ENCODE measurements at regions not wholly inside any gene's neighbourhood (a gene's known extent, or its start where the extent isn't known, plus 50 kb on each side); places are given as distances from the start of the nearest gene placed in this dataset.
A peak's percentile ranks its signal among the peaks of the same experiment; 100 is the strongest.
"Not testable (repeated sequence)": the region's sequence is repeated elsewhere in the genome, so short reads cannot be mapped to it uniquely, and the experiment has no call there.

DNA sequence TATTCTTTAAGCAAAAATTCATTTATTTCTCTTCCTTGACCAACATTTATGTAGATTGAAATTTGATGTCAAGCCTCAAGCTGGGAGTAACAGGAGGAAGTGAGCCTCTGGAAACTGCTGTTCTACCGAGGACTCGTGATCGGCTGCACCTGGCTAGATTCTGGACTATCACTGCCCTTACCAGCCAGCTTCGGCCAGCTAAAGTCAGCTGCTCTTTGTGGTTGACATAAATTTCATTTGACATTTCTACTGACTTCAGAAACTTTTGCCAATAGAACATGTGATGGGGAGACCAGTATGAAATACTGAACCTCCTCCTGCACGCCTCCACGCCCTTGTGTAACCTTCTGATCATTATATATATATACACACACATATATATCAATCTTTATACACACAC lies 74.2 kb upstream of the RGPD5 start:
- no peak for DNase-seq (ENCODE audit: low spot score)

DNA sequence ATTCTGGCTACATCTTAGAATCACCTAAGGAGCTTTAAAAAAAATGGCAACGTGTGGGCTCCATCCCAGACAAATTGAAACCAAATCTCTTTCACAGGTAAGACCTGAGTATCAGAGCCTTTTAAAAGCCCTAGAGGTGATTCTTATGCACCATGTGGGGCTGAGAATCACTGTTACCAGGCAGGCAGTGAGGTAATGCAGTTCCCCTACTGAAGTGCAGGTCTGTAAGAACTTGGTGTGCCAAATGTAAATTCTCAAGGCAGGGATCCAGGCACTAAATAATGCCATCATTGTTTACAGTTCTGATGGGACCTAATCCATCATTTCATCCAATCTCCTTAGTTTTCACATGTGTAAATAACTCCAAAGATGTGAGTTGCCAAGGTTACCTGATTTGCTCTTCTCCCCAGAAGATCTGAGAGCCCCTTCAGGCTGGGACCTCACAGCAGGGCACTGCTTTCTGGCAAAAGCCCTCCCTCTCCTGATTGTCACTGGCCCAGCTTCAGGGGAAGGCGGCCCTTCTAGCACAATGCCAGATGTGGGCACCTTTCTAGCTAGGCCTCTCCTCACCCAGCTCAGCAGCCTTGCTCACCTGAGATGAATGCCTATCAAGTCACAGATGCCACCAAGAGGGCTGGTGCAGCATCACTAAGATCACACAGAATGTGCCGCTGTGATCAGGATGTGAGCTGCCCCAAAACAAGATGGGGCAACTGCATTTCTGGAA lies 73.6 kb upstream of the RGPD5 start:
- no peak for DNase-seq (ENCODE audit: low spot score)

DNA sequence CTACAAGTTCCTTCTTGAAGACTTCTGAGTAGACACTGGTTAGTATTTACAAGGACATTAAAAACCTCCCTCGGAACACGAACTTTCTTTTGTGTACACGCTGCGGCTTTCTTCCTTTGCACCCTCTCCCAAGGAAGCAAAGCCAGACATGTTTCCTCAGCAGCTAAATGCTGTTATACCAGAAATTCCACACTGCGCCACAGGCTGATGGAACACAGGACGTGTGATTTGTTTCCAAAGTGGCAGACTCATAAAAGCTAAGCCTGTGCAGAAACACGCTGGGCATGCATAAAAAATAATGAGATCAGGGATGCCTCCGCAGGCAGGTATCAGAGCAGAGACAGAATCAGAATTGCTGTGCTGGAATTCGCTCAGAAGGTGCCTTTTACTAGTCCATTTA lies 73.0 kb upstream of the RGPD5 start:
- DNase-seq (ENCODE audit: low spot score), result no peak

DNA sequence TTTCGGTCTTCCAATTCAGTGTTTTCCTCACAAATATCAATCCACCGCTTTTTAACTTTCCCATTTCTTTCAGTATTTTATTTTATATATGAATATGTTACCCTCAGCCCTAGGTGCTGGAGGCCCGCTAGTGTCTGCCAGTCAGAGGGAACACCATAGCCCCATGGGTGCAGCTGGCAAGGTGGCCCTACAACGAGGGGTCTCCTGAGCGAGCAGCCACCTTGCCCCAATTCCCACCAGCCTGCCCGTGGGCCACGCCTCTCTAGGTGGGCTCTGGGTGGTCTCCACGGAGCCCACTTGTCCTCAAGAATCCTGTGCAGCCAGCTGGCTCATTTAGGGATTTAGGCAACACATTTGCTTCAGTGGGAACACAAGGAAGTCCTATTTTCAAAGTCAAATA lies 72.5 kb upstream of the RGPD5 start:
- DNase-seq (ENCODE audit: low spot score), result no peak

DNA sequence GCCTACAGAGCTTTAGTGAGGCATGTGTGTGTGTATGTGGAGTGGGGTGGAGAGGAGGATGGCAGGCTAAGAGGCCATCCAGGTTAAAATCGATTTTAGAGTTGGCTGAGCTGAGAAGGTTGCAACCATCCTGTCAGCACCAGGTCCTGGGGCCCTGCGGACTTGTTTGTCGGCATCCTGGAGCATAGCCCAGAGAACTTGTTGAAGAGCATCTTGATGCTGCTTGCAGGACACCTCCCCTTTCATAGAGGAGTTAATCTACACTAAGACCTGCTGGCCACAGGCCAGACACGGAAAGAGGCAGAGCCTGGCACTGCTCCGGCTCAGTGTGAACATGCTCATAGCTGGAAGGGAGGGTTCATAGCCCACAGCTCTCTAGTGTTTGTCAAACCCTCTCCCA lies 72.1 kb upstream of the RGPD5 start:
- DNase-seq (ENCODE audit: low spot score), result peak; percentile 86

DNA sequence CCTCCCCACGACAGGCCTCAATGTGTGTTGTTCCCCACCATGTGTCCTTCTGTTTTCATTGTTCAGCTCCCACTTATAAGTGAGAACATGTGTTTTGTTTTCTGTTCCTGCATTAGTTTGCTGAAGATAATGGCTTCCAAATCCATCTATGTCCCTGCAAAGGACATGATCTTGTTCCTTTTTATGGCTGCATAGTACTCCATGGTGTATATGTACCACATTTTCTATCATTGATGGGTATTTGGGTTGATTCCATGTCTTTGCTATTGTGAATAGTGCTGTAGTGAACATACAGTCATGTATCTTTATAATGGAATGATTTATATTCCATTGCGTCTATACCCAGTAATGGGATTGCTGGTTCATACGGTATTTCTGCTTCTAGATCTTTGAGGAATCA lies 71.5 kb upstream of the RGPD5 start:
- DNase-seq (ENCODE audit: low spot score), result not testable (repeated sequence)

DNA sequence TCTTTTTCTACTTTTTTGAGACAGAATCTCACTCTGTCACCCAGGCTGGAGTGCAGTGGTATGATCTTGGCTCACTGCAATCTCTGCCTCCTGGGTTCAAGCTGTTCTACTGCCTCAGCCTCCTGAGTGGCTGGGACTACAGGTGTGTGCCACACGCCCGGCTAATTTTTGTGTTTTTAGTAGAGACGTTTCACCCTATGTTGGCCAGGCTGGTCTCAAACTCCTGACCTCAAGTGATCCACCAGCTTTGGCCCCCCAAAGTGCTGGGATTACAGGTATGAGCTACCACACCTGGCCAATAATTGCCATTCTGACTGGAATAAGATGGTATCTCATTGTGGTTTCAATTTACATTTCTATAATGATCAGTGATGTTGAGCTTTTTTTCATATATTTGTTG lies 71.0 kb upstream of the RGPD5 start:
- not testable (repeated sequence) for DNase-seq (ENCODE audit: low spot score)

DNA sequence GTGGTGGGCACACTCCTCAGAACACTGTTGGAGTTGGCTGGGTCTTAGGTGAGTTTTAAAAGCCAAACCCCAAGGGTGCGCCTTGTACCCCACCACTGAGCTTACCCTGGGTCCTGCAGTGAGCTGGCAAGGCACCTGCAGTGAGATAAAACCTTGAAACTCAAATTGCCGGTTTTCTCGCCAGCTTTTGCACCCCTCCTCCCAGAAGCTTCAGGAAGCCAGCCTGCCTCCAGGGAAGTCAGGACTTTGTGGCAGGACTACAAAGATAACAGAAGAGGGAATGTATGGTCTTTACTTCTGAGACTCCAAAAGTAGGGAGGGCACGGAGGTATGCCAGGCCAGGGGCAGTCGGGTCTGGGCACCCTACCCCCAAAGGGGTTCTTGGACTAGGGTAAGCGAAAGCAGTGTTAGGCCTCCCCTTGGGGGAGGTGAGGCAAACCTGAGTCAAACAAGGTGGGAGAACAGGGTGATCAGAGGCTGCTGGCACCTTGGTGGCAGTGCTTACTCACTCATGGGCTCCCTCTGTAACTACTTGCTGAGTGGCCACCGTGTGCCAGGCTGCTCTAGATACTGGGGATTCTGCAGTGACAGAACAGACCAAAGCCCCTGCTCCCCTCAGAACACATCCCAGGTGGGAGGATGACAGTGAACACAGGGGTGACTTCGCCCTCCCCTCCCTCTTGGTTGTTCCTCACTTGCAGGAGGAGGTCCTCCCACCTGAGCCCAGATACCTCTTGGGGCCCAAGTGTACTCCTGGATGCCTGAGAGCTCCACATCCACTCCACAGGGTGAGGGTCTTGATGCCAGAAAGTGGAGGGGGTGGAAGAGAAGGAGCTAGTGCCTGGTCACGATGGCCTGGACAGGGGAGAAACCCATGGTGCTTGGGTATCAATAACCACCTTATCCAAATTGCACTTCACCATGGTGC lies 69.3 kb upstream of the RGPD5 start:
- DNase-seq (ENCODE audit: low spot score), result no peak

DNA sequence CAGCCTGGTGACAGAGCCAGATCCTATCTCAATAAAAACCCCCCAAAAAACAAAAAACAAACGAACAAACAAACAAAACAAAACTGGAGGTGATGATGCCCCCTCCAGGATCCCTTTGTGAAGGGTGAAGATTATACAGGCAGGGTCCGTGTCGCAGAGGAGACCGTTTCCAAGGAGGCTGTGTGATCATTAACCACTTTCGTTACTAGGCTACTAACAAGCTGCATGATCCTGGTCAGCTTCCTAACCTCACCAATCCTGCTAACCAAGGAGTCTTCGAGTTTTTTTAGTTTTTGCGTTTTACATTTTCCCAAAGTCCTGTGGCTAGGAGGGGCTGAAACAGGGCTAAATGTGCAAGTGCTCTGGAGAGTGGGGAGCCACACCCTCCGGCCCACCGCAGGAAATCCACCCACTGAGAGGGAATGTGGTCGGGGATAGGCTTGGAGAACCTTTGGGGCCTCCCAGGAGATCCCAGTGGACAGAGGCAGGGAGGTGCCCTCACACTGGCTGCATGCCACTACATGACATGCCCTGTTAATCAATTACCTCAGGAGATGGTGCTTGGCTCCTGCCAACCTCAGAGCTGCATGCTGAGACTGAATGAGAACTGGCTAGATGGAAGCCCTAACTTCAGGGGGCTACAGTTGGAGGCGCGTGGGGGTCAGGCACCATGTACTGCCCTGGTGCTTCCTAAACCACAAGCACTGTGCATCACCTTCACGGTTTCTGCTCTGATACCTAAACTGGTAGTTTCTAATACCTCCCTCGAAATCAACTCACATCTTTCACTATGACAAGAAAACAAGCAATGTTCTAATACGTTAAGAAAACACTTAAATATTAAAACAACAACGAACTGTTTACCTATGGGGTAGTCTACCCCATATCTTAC lies 67.5 kb upstream of the RGPD5 start:
- DNase-seq (ENCODE audit: low spot score), result peak; percentile 78

DNA sequence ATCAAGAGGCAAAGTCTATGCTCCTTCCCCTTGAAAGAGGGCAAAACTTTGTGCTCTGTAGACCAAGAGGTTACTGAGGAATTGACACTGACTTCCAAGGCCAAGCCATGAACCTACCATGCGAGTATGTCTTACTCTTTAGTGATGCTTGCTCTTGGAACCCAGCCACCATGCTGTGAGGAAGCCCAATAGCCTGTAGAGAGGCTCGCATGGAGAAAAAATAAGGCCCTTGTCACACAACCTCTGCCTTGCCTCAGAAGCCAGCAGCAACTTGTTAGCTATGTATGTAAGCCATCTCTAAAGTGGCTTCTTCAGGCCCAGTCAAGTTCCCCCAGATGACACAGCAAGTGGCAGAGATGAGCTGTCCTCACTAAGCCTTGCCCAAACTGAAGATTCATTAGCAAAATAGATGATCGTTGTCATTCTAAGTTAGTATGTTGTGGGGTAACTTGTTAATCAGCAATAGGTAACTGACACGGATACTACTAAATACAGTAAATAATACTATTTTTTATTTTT lies 66.1 kb upstream of the RGPD5 start:
- no peak for DNase-seq (ENCODE audit: low spot score)

DNA sequence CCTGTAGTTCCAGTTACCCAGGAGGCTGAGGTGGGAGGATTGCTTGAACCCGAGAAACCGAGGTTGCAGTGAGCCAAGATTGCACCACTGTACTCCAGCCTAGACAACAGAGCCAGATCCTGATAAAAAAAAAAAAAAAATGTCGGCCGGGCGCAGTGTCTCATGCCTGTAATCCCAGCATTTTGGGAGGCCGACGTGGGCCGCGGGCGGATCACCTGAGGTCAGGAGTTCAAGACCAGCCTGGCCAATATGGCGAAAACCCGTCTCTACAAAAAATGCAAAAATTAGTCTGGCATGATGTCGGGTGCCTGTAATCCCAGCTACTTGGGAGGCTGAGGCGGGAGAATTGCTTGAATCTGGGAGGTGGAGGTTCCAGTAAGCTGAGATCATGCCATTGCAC lies 60.4 kb upstream of the RGPD5 start:
- not testable (repeated sequence) for DNase-seq (ENCODE audit: low spot score)

DNA sequence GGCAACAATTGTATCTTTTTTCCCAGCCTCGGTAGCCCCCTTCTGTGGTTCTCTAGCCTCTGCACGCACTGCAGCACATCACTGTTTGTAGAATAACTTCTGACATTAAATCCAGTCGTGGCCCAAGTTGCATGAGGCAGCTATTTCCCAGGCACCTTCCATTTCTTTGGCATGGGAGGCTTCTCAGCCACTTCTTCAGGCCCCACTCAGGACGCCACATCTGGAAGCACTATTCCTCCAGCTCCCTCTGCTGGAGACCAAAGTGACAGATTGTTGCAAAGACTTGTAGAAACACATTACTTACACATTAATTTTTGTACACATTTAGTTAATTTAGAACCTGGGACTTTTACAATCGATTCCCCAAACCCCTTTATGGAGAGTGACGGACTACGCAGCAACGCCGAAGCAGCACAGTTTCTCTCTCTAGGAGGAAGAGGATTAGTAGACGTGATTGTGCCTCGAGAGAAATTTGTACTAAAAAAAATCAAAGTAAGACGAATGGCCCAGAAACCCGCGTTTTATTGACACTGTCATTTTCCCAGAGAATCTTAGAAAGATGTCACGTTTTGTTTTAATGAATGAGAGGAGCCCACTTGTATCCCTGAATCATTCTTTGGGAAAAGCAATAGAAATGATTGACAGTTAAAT lies 57.8 kb upstream of the RGPD5 start:
- peak; percentile 60 for DNase-seq (ENCODE audit: low spot score)
